ENCODE measurements at regions not wholly inside any gene's neighbourhood (a gene's known extent, or its start where the extent isn't known, plus 50 kb on each side); places are given as distances from the start of the nearest gene placed in this dataset.

DNA sequence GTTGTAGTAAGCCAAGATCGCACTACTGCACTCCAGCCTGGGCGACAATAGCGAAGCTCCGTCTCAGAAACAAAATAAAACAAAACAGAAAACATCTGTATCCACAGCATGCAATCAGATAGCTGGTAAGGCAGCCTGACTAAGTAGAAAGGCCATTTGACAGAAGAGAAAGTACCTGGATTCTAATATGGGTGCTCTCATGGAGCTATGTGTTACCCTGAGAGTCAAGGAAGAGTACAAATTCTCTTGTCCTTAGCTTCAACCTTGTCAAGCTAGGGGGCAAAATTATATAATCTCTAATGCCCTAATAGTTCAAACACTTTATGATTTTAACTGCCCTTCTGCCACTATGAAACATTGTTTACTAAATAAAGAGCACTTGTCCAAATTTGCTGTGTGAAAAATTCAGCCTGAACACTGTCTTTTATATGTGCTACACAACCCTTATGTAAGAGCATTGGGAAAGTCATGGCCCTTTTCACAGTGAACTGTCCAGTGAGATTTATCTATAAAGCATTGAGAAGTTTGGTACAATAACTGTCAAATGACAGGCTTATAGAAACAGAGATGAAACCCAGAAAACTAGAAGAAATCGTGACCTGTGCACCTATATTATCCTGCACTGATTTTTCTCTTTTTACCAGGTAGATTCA lies 51.2 kb upstream of the PRKG1 start:
- in situ Hi-C loops (cut with HindIII; ENCODE audit: low pct_unique_long_range_greater_than_20kb, low sequenced_read_pairs): no loop called here

DNA sequence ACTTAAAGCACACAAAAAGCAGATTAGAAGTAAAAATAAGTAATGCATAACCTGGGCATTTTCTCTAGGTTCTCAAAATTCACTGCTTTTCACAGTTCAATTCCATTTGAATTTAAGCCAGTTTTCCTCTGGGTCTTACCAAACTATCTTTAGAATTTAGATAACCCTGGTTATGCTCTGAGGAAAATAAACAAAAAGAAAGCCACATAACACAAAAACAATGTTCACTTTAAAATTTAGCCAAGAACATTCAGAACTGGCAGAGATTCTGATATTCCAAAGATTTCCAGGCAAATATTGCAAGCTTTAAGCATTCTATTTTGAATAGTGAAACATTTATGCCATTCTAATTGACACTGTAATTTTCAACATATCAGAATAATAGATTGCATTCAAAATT lies 50.7 kb upstream of the PRKG1 start:
- Histone ChIP-seq H3K36me3 (ENCODE audit: control insufficient read depth, insufficient read depth, low read length) (no peaks in the 10 kb centered on the region), H3K4me1 (ENCODE audit: control insufficient read depth, insufficient read depth, low read length) (no peaks in the 10 kb centered on the region), H3K4me3 (ENCODE audit: low read depth in 2 of 2, low read length in 2 of 2) (no peak overlapping the region), H3K27me3 (ENCODE audit: control insufficient read depth, insufficient read depth, low read length) (peaks cover 5% of the 10 kb centered on the region; the same call in 1 of the 2 replicates), H3K9me3 (ENCODE audit: control insufficient read depth, insufficient read depth, low read depth, low read length) (no peaks in the 10 kb centered on the region), H3K27ac (ENCODE audit: low read length) (no peak overlapping the region)
- POLR2A ChIA-PET: interaction anchor here (0.6 kb wide), 1 partner anchor 62 kb away, joined by 3 read pairs; no protein-coding TSS in a partner anchor
- CTCF ChIA-PET: no interaction called here
- DNase-seq (ENCODE audit: low read depth, low spot score): no peak
- ATAC-seq: no peak
- in situ Hi-C loops (cut with HindIII; ENCODE audit: low pct_unique_long_range_greater_than_20kb, low sequenced_read_pairs) (no loop called here), intact Hi-C loops (cut with micrococcal nuclease; ENCODE audit: unreplicated experiment) (no loop called here)
- no TSS peak for BruUV-seq (replicated peaks)
- TF ChIP-seq, protein P1, sequence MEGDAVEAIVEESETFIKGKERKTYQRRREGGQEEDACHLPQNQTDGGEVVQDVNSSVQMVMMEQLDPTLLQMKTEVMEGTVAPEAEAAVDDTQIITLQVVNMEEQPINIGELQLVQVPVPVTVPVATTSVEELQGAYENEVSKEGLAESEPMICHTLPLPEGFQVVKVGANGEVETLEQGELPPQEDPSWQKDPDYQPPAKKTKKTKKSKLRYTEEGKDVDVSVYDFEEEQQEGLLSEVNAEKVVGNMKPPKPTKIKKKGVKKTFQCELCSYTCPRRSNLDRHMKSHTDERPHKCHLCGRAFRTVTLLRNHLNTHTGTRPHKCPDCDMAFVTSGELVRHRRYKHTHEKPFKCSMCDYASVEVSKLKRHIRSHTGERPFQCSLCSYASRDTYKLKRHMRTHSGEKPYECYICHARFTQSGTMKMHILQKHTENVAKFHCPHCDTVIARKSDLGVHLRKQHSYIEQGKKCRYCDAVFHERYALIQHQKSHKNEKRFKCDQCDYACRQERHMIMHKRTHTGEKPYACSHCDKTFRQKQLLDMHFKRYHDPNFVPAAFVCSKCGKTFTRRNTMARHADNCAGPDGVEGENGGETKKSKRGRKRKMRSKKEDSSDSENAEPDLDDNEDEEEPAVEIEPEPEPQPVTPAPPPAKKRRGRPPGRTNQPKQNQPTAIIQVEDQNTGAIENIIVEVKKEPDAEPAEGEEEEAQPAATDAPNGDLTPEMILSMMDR (IDR thresholded peaks at IDR 0.05): no peak

More for the DNA sequence above, 51.2 kb upstream of the PRKG1 start:
- ATAC-seq (no peak), DNase-seq (ENCODE audit: low read depth, low spot score) (no peak)
- no TSS peak for BruUV-seq (replicated peaks)
- H3K27ac ChIP-seq (ENCODE audit: low read length): no peak overlapping the region
- H3K4me3 ChIP-seq (ENCODE audit: low read depth in 2 of 2, low read length in 2 of 2): no peak overlapping the region
- ChIA-PET CTCF (no interaction called here), POLR2A (no interaction called here)
- no peaks in the 10 kb centered on the region for H3K36me3 ChIP-seq (ENCODE audit: control insufficient read depth, insufficient read depth, low read length)
- no peaks in the 10 kb centered on the region for H3K4me1 ChIP-seq (ENCODE audit: control insufficient read depth, insufficient read depth, low read length)
- H3K9me3 ChIP-seq (ENCODE audit: control insufficient read depth, insufficient read depth, low read depth, low read length): no peaks in the 10 kb centered on the region
- intact Hi-C loops (cut with micrococcal nuclease; ENCODE audit: unreplicated experiment): no loop called here
- peaks cover 5% of the 10 kb centered on the region; the same call in 1 of the 2 replicates for H3K27me3 ChIP-seq (ENCODE audit: control insufficient read depth, insufficient read depth, low read length)
- TF ChIP-seq POLR2AphosphoS5 (IDR thresholded peaks at IDR 0.05; ENCODE audit: low read depth, low read length) (no peak), REST (IDR thresholded peaks at IDR 0.05; ENCODE audit: insufficient read depth in 1 of 2, low read depth in 2 of 2, low read length in 1 of 2) (no peak), SIN3A (IDR thresholded peaks at IDR 0.05; ENCODE audit: borderline replicate concordance, insufficient read depth, low read depth, low read length) (no peak), TCF7L2 (IDR thresholded peaks at IDR 0.05; ENCODE audit: low read depth, low read length) (no peak)
- TF ChIP-seq, protein P1 (IDR thresholded peaks at IDR 0.05): no peak
